Activated T-cell treated with anti-CD3 and anti-CD28 coated beads, Interleukin-2, amount 50 U/mL, for 4 hours (primary cell): ENCODE measurements at regions not wholly inside any gene's neighbourhood (a gene's known extent, or its start where the extent isn't known, plus 50 kb on each side); places are given as distances from the start of the nearest gene placed in this dataset.

ENCODE experiments used
- ATAC-seq, 2 donors: fragments of 200-7000 bp; cut with Tn5 transposase; one replicate each; pipeline ENCODE4 v1.10.0; 2021
- DNase-seq: peaks from one replicate; pipeline ENCODE4 v3.0.0-alpha.2; 2020
- H3K27me3 Mint-ChIP-seq: one replicate; pipeline ENCODE4 v1.8.0; 2021; ENCODE audit warnings: low read depth, mixed read lengths
- H3K36me3 Mint-ChIP-seq: one replicate; pipeline ENCODE4 v1.8.0; 2022; ENCODE audit warnings: mixed read lengths; ENCODE audit not compliant: insufficient read depth
- H3K4me1 Mint-ChIP-seq: one replicate; pipeline ENCODE4 v1.8.0; 2021; ENCODE audit warnings: low read depth, mixed read lengths
- H3K4me3 Mint-ChIP-seq: one replicate; pipeline ENCODE4 v1.8.0; 2021; ENCODE audit warnings: mild to moderate bottlenecking, moderate library complexity, mixed read lengths
- H3K9me3 Mint-ChIP-seq: one replicate; pipeline ENCODE4 v1.8.0; 2021; ENCODE audit warnings: mixed read lengths

DNA sequence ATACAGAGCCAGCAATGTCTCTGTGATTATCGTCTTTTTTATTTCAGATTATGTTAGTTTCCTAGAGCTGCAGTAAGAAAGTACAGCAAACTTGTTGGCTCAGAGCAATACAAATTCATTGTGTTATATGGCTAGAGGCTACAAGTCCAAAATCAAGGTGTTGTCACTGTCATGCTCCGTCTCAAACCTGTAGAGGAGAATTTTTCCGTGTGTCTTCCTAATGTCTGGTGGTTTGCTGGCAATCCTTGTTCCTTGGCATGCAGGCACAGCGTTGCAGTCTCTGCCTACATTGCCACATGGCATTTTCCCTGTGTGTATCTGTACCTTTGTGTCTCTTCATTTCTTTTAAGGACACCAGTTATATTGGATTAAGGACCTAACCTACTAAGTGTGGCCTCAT, 244.4 kb downstream of the LRRIQ3 start:
- Mint-ChIP-seq H3K36me3 (no peaks in the 10 kb centered on the region), H3K4me3 (no peak overlapping the region), H3K27me3 (no peaks in the 10 kb centered on the region), H3K4me1 (no peaks in the 10 kb centered on the region), H3K9me3 (peaks cover 4% of the 10 kb centered on the region)
- ATAC-seq (no peak), DNase-seq (no peak)

DNA sequence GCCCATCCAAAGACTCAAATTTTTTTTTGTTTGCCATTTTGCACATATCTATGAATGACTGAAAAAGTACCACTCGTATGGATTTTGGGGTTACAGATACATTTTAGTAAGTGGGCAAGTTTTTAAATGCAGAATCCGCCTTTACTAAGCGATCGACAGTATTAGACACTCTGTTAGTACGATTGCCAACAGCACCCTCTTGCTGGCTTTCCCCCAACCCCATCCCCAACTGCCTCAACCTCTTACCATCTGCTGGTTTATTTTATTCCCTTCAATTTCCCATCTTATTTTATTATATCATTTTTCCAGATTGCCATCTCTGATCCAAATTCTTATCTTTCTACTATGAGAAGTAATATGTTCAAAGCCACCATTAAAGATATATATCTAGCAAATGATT, 244.8 kb downstream of the LRRIQ3 start:
- no peaks in the 10 kb centered on the region for H3K36me3 Mint-ChIP-seq
- ATAC-seq (no peak), DNase-seq (no peak)
- no peak overlapping the region for H3K4me3 Mint-ChIP-seq
- H3K9me3 Mint-ChIP-seq = peaks cover 4% of the 10 kb centered on the region
- H3K4me1 Mint-ChIP-seq = no peaks in the 10 kb centered on the region
- no peaks in the 10 kb centered on the region for H3K27me3 Mint-ChIP-seq

DNA sequence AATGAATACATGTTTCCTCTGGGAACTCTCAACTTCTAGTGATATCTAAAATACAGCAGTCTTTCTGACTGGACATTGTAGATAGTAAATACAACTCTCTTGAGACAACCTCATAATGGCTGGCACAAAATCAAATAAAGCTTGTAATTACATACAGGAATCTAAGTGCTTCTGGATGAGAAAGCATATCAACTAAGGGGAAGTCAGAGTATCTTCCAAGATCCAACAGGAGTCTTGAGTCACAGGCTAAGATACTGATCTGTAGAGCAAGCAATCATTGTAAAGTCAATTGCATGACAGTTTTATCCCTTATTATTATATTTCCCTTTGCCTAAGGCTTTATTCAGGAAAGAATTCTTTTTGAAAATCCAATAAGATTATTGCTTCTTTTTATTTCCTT, 249.9 kb downstream of the LRRIQ3 start:
- Mint-ChIP-seq H3K9me3 (peaks cover 4% of the 10 kb centered on the region), H3K27me3 (no peaks in the 10 kb centered on the region), H3K4me3 (no peak overlapping the region), H3K36me3 (no peaks in the 10 kb centered on the region), H3K4me1 (no peaks in the 10 kb centered on the region)
- DNase-seq = no peak
- no peak for ATAC-seq

DNA sequence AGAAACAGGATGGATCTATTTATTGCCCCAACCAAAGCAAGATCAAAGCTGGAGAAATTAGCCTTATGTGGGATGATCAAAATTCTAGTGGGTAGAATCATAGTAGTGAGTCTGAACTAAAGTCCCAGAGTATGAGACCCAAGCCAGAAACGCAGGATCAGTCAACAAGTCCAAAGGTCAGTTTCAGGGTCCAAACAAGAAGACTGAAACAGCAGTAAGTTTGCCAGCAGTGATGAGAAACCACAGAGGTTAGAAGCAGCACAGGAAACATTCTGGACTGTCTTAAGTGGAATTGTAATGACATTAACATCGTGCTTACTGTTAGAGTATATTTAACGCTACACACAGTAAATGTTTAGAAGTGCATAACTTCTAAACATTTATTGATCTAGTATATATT, 251.0 kb downstream of the LRRIQ3 start:
- peaks cover 4% of the 10 kb centered on the region for H3K9me3 Mint-ChIP-seq
- H3K27me3 Mint-ChIP-seq = no peaks in the 10 kb centered on the region
- H3K4me1 Mint-ChIP-seq = no peaks in the 10 kb centered on the region
- no peak overlapping the region for H3K4me3 Mint-ChIP-seq
- ATAC-seq (no peak), DNase-seq (no peak)
- H3K36me3 Mint-ChIP-seq = no peaks in the 10 kb centered on the region

DNA sequence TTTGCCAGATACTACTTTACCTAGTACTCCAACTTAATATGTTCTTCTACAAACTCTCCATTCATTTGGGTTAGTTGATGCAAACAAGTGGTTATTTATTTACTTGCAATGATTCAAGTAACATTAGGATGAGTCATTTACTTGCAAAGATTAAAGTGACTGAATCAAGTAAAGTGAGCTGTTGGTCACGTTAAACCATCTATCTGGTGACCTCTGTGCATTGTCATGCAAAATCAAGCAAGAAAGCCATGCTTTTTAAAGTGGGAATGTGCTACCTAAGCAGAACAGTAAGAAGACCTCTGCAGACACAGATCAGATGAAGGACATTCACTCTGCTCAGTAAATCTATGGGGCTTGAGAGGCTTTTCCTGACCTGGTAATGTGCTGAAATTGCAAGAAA, 254.7 kb downstream of the LRRIQ3 start:
- no peaks in the 10 kb centered on the region for H3K4me1 Mint-ChIP-seq
- no peaks in the 10 kb centered on the region for H3K36me3 Mint-ChIP-seq
- no peaks in the 10 kb centered on the region for H3K27me3 Mint-ChIP-seq
- ATAC-seq = no peak
- DNase-seq = no peak
- H3K4me3 Mint-ChIP-seq = no peak overlapping the region
- no peaks in the 10 kb centered on the region for H3K9me3 Mint-ChIP-seq

DNA sequence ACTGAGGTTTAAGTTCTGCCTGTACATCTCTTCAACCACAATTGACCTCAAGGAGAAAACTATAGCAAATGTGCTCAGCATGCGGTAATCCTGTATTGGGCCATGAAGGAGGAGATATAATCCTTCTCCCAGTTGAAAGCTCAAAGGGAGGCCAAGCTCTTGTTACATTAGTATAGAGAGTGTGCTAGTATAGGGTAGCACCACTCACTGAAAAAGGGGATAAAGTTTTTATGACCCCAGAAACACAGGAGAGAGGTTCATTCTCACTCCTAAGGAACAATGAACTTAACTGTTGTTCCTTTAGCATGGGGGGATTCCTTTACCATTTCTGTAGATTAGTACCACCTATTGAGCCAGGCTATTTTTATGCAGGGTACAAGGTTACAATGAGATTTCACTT, 267.7 kb downstream of the LRRIQ3 start:
- Mint-ChIP-seq H3K9me3 (no peaks in the 10 kb centered on the region), H3K4me1 (no peaks in the 10 kb centered on the region), H3K4me3 (no peak overlapping the region), H3K27me3 (no peaks in the 10 kb centered on the region), H3K36me3 (no peaks in the 10 kb centered on the region)
- DNase-seq (no peak), ATAC-seq (no peak)

DNA sequence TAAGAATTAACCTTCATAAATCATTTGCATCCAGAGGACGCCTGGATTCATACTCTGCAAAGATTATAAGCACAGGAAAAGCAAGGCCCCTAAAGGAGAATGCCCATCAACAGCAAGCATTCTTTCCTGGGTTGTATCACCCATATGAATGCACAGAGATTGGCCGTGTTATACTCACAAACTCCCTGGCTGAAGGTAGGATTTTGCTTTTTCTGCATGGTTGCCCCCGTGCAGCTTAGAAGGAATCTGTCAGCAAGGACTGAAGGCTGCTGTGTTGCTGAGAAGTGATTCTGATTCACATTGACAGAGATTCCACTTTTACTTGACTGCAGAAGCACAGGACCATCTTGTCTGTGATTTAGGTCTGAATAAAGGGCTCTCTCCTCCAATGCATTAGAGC, 283.0 kb downstream of the LRRIQ3 start:
- ATAC-seq = no peak
- Mint-ChIP-seq H3K4me1 (no peaks in the 10 kb centered on the region), H3K27me3 (no peaks in the 10 kb centered on the region), H3K4me3 (no peak overlapping the region), H3K9me3 (peaks cover 19% of the 10 kb centered on the region), H3K36me3 (no peaks in the 10 kb centered on the region)
- no peak for DNase-seq

DNA sequence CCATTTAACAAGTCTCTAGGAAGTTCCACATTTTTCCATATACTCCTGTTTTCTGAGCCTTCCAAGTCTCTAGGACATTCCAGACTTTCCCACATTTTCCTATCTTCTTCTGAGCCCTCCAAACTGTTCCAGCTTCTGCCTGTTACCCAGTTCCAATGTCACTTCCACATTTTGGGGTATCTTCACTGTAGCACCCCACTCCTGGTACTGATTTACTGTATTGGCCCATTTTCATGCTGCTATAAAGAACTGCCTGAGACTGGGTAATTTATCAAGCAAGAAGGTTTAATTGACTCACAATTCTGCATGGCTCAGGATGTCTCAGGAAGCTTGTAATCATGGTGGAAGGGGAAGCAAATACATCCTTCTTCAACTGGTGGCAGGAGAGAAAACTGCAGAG, 285.0 kb downstream of the LRRIQ3 start:
- ATAC-seq = no peak
- H3K9me3 Mint-ChIP-seq = peaks cover 22% of the 10 kb centered on the region
- no peak for DNase-seq
- H3K36me3 Mint-ChIP-seq = no peaks in the 10 kb centered on the region
- no peaks in the 10 kb centered on the region for H3K27me3 Mint-ChIP-seq
- H3K4me3 Mint-ChIP-seq = no peak overlapping the region
- H3K4me1 Mint-ChIP-seq = no peaks in the 10 kb centered on the region

DNA sequence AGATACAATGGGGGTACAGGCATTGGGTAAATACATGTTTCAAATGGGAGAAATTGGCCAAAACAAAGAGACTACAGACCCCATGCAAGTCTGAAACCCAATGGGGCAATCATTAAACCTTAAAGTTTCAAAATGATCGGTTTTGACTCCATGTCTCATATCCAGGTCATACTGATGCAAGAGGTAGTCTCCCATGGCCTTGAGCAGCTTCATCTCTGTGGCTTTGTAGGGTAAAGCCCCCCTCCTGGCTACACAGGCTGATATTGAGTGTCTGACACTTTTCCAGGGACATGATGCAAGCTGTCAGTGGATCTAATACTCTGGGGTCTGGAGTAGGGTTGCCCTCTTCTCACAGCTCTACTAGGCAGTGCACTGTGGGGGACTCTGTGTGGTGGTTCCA, 286.1 kb downstream of the LRRIQ3 start:
- Mint-ChIP-seq H3K4me1 (no peaks in the 10 kb centered on the region), H3K27me3 (no peaks in the 10 kb centered on the region), H3K9me3 (peaks cover 22% of the 10 kb centered on the region), H3K36me3 (no peaks in the 10 kb centered on the region), H3K4me3 (no peak overlapping the region)
- ATAC-seq = no peak
- DNase-seq = no peak

DNA sequence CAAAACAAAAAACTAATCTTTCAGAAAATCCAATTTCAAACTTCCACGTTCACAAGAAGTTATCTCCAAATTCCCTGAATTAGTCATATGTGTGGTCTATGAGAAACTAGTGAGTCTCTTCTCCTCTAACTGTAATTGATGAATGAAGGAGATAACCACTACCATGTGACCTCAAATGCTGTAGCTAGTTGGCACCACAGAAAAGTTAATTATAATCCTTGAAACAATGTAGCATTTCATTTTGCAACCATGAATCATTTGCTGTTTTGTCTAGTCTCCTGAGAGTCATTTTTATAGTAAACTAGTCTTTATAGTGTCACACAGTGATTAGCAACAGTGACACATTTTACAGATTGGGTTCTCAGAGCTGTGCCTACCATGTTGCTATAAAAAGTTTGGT, 287.5 kb downstream of the LRRIQ3 start:
- no peak overlapping the region for H3K4me3 Mint-ChIP-seq
- peaks cover 22% of the 10 kb centered on the region for H3K9me3 Mint-ChIP-seq
- H3K27me3 Mint-ChIP-seq = no peaks in the 10 kb centered on the region
- H3K4me1 Mint-ChIP-seq = no peaks in the 10 kb centered on the region
- DNase-seq (no peak), ATAC-seq (no peak)
- no peaks in the 10 kb centered on the region for H3K36me3 Mint-ChIP-seq

DNA sequence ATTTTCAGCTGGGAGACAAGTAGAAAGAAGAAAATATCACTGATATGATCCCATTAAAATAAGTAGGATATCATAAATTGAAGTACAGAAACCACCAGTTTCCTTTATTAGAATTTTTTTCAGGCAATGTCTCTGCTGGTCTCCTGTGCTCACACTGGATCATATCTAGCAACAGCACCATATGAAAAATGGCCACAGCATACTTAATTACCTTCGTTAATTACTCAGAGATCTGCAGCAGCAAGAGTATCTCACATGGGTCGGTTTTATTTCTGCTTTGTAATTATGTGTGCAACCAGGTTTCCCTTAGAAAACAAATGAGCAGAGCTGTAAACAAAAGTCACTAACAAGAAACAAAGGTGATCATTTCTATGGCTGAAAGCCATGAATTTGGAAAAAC, 287.9 kb downstream of the LRRIQ3 start:
- H3K9me3 Mint-ChIP-seq = peaks cover 22% of the 10 kb centered on the region
- ATAC-seq = no peak
- no peak overlapping the region for H3K4me3 Mint-ChIP-seq
- H3K4me1 Mint-ChIP-seq = no peaks in the 10 kb centered on the region
- no peak for DNase-seq
- H3K27me3 Mint-ChIP-seq = no peaks in the 10 kb centered on the region
- H3K36me3 Mint-ChIP-seq = no peaks in the 10 kb centered on the region

DNA sequence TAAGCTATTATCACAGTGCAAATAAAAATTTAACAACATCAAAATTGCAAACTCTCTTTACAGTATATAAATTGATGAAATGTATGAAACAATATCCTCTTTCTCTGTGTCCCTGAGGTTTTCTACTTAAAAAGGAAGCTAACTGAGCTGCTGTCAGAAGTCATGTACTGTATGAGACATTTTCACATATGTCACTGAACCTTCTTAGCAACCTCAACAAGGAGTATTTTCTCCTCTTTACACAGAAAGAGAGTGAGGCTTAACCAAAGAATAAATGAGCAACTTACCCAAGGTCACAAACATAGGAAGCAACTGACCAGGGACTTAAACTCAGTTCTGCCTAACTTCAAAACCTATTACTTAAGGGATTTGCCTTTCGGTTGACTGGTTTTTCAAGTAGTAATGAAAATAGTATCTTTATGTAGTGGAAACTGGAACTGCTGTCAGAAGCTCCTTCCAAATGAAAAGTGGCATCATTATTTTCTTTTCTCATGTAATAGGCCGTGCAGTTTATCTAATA, 288.9 kb downstream of the LRRIQ3 start:
- ATAC-seq (no peak), DNase-seq (no peak)
- H3K4me1 Mint-ChIP-seq = no peaks in the 10 kb centered on the region
- H3K36me3 Mint-ChIP-seq = no peaks in the 10 kb centered on the region
- no peaks in the 10 kb centered on the region for H3K27me3 Mint-ChIP-seq
- no peak overlapping the region for H3K4me3 Mint-ChIP-seq
- peaks cover 22% of the 10 kb centered on the region for H3K9me3 Mint-ChIP-seq

DNA sequence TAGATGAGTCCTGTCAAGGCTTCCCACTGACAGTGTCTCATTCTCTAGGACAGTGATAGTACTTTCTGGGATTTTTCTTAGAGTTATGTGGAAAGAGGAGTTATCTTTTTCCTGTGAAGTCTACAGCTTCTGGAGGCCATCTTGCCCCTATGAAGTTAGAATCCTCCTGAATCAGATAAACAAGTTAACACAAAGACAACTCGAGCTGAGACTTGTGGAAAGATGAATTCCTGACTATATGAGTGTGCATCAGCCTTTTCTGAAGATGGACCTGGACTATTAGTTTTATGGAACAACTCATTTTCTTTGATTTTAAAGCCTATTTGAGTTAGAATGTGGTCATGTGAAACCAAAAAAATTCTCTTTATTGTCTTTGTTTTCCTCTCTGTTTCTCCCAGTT, 290.9 kb downstream of the LRRIQ3 start:
- DNase-seq (no peak), ATAC-seq (no peak)
- Mint-ChIP-seq H3K4me3 (no peak overlapping the region), H3K4me1 (no peaks in the 10 kb centered on the region), H3K27me3 (no peaks in the 10 kb centered on the region), H3K36me3 (no peaks in the 10 kb centered on the region), H3K9me3 (peaks cover 10% of the 10 kb centered on the region)

DNA sequence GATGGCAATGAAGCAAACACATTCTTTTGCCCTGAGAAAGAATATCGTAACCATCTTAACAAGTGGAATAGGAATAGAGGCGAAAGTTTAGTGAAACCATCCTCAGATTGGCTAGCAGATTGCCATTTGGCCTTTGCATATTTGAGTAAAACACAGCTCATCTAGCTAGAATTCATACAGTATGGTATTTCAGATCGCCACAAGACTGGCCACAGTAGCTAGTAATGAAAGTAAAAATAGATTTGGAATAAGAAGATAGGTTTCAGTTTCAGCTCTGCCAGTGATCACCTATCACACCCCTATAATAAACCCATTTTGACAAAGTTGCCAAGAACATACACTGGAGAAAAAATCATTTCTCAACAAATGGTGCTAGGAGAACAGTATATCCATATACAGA, 294.9 kb downstream of the LRRIQ3 start:
- Mint-ChIP-seq H3K27me3 (no peaks in the 10 kb centered on the region), H3K36me3 (no peaks in the 10 kb centered on the region)

DNA sequence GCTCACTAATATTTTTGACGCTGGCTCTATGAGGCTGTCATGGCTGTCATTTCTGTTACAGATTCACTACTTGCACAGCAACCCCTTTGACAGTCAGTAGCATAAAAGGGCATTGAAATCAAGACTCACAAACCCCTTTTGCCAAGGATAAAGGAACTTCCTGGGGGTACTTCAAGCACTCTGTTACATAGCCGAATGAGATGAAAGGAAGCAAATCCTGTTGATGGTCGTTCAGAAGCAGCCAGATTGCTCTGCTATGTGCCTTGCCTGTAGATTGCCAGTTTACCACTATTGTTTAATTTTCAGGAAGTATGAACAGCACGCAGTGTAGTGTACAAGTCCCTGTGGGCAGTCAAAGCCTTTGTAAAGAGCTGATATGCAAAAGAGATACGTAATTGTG, 296.2 kb downstream of the LRRIQ3 start:
- Mint-ChIP-seq H3K36me3 (no peaks in the 10 kb centered on the region), H3K4me1 (no peaks in the 10 kb centered on the region), H3K4me3 (no peak overlapping the region), H3K9me3 (no peaks in the 10 kb centered on the region), H3K27me3 (no peaks in the 10 kb centered on the region)
- DNase-seq = no peak
- ATAC-seq = no peak

More for the DNA sequence above, 294.9 kb downstream of the LRRIQ3 start:
- no peaks in the 10 kb centered on the region for H3K4me1 Mint-ChIP-seq
- H3K9me3 Mint-ChIP-seq = no peaks in the 10 kb centered on the region
- DNase-seq (no peak), ATAC-seq (no peak)
- no peak overlapping the region for H3K4me3 Mint-ChIP-seq

DNA sequence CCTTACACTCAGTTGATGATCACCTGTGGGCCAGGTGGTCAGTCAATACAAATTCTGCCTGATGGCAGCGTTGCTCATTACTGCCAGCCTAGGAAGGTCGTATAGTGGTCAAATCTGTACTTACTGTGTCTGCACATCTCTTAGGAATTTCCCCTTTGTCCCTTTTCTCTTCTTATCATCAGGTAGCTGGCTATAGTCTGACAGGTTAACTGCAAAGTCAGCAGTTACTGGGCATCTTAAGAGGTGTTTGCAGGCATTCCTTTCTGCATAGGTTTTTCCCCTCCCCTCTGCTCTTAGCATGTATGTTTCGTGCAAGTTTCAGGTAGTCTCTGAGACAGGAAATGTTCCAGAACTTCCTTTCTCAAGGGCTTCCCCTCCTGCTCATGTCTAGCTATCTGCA, 298.7 kb downstream of the LRRIQ3 start:
- Mint-ChIP-seq H3K36me3 (no peaks in the 10 kb centered on the region), H3K4me3 (no peak overlapping the region), H3K27me3 (no peaks in the 10 kb centered on the region), H3K4me1 (no peaks in the 10 kb centered on the region), H3K9me3 (no peaks in the 10 kb centered on the region)
- no peak for DNase-seq
- no peak for ATAC-seq
